Transverse colon (tissue), 4 donors: ENCODE measurements at regions not wholly inside any gene's neighbourhood (a gene's known extent, or its start where the extent isn't known, plus 50 kb on each side); places are given as distances from the start of the nearest gene placed in this dataset.

Experiments
- POLR2A ChIP-seq: fragments of 450-650 bp; IDR thresholded peaks from one replicate; pipeline ENCODE4 v1.6.1; 2016; ENCODE audit warnings: antibody characterized with exemption, mild to moderate bottlenecking, moderate library complexity
- POLR2AphosphoS5 ChIP-seq, 3 donors: sonication (generic); formaldehyde crosslinking; IDR thresholded peaks; one replicate each; pipeline ENCODE4 v1.6.1; 2016; ENCODE audit warnings: antibody characterized with exemption in 3 of 3
- TF ChIP-seq, protein P1 (sequence below), 5 experiments: fragments of 200-600 bp in 3 of 5; fragments of 450-650 bp in 2 of 5; sonication (generic) in 3 of 5; IDR thresholded peaks; 1 replicate in 2 of 5; 2 replicates in 3 of 5; pipeline ENCODE4 v1.5.1; 2016 to 2017; ENCODE audit warnings: antibody characterized with exemption in 5 of 5, inconsistent platforms in 3 of 5, mild to moderate bottlenecking in 2 of 5, moderate library complexity in 1 of 5

DNA sequence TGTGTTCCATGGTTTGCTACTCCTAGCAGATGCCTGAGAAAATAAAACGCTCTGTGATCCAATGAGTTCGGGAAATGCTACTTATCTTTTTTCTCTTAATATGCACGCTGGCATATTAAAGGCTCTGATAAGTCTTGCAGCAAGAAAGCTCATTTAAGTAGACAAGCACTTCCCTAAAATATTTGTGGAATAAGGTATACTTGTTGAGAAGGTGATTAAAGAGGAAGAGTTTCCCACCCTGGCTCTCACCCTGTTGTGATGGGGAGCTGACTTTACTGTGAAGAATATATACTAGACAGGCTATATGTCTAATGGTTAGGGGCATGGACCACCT lies 279.4 kb downstream of the RPS24 start:
- TF ChIP-seq, protein P1, sequence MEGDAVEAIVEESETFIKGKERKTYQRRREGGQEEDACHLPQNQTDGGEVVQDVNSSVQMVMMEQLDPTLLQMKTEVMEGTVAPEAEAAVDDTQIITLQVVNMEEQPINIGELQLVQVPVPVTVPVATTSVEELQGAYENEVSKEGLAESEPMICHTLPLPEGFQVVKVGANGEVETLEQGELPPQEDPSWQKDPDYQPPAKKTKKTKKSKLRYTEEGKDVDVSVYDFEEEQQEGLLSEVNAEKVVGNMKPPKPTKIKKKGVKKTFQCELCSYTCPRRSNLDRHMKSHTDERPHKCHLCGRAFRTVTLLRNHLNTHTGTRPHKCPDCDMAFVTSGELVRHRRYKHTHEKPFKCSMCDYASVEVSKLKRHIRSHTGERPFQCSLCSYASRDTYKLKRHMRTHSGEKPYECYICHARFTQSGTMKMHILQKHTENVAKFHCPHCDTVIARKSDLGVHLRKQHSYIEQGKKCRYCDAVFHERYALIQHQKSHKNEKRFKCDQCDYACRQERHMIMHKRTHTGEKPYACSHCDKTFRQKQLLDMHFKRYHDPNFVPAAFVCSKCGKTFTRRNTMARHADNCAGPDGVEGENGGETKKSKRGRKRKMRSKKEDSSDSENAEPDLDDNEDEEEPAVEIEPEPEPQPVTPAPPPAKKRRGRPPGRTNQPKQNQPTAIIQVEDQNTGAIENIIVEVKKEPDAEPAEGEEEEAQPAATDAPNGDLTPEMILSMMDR (IDR thresholded peaks at IDR 0.05): no peak
- no peak for TF ChIP-seq POLR2AphosphoS5 (IDR thresholded peaks at IDR 0.05)
- no peak for TF ChIP-seq POLR2A
